G401 (cell line): ENCODE measurements at regions not wholly inside any gene's neighbourhood (a gene's known extent, or its start where the extent isn't known, plus 50 kb on each side); places are given as distances from the start of the nearest gene placed in this dataset.
"Not testable (repeated sequence)": the region's sequence is repeated elsewhere in the genome, so short reads cannot be mapped to it uniquely, and the experiment has no call there.

Experiments
- DNase-seq: peaks from one replicate; pipeline ENCODE4 v3.0.0-alpha.2; 2015; ENCODE audit warnings: low spot score
- in situ Hi-C: cut with HindIII; loops from 2 replicates; pipeline ENCODE4 v1.10.0; 2016; ENCODE audit warnings: low sequenced_read_pairs, mixed read lengths

DNA sequence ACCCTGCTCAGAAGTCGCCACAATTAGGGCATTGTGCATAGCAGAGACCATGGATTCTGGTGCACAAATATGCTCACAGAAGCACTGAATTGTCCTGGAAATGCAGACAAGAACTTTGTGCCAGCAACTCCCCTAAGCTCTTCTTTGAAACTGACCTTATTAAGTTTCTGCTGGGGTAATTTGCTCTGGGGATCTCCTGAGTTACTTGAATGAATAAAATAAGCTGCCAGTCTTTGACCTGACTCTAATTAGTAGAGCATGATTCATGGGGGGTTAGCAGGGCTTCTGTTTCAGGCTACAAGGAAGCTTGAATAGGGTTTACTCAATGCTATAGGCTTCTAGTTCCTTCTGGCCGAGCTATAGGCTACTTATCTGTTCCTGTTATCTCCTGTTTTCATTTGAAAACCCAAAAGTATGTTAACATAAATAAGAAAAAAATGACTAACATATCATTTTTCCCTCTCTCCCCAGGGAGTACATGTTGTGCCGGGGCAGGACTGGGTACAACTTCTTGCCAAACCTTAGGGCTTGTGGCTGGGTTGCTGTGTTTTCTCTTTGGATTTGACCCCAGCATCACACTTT, 169.0 kb upstream of the TMEM229A start:
- no peak for DNase-seq
- in situ Hi-C loops = no loop called here

- in situ Hi-C loops = no loop called here
- DNase-seq = no peak
These were observed 163.7 kb upstream of the TMEM229A start for GRCh38 chr7:124196519-124196918.

GRCh38 chr7:124192885-124193284, 160.0 kb upstream of the TMEM229A start:
- in situ Hi-C loops = no loop called here
- DNase-seq = no peak

DNA sequence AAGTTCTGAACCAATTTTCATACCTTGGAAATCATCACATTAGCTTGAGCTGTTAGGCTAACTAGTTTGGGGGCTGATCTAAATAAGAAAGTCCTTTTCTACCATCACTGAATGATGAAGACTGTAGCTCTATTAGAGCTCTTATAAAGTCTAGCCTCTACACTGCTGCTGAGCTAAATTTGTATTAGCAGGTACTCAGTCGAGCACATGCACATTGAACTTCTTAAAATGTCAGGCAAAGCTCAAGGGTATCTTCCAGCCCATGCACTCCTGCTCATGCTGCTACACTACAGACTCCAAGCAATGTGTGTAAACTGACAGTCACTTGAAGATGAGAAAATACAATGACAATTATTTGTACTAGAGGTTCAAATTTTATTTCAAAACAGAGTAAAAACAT, 158.8 kb upstream of the TMEM229A start:
- in situ Hi-C loops = no loop called here
- DNase-seq = no peak

DNA sequence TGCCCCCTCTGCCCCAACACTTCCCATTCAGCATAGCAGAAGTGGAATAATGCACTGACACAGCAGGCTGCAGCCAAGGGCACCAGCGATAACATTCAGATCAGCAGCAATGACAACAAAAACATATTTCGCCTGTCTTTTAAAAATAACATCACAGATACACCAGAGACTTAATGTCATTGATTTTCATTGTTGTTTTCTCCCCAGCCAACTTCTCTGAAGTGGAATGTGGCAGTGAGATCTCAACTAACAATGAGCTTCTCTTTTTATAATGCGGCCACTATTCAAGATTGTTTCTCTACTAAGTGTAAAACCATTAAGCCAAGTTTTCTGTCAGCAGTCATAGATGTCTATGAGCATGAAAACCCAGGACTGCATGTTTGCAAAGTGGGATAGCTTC, 158.2 kb upstream of the TMEM229A start:
- DNase-seq = no peak
- in situ Hi-C loops = no loop called here

GRCh38 chr7:124188576-124188975, 155.7 kb upstream of the TMEM229A start:
- DNase-seq = no peak
- in situ Hi-C loops = no loop called here

DNA sequence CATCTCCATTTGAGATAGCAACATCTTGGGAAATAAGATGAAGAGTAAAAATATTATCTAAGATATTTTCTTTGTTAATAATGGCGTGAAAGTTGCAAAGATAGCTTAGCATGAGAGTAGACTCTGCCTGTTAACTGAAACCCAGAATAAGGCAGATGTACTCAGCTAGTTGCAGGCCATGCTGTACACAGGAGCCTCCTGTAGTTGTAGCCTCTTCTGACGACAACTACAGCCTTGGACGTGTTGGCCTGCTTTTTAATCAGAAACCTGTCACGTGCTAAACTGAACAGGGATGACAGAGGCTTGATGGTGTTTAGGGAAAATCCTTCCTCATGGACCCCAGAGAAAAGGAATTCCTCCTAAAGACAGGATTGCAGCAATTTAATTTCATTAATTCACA, 155.1 kb upstream of the TMEM229A start:
- in situ Hi-C loops = no loop called here
- no peak for DNase-seq

DNA sequence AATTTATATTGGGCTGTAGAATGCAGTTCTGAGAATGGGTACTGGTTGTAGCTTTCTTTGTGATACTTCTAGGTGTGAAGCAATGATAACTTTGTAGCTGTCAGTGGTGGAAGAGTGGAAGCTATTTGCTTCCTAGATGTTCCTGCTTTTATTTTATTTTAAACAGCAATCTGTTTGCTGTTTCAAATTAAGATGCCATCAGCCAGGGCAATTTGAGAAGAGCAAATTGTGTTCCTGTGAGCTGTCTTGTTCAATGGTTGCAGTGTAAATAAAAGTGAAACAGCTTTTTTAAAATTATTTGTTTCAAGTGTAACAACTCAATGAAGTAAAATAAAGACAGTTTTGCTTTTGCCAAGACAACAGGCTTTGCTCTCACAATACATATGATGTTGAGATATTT, 150.8 kb upstream of the TMEM229A start:
- in situ Hi-C loops = no loop called here
- no peak for DNase-seq

GRCh38 chr7:124179641-124180040, 146.8 kb upstream of the TMEM229A start:
- in situ Hi-C loops = no loop called here
- no peak for DNase-seq

DNA sequence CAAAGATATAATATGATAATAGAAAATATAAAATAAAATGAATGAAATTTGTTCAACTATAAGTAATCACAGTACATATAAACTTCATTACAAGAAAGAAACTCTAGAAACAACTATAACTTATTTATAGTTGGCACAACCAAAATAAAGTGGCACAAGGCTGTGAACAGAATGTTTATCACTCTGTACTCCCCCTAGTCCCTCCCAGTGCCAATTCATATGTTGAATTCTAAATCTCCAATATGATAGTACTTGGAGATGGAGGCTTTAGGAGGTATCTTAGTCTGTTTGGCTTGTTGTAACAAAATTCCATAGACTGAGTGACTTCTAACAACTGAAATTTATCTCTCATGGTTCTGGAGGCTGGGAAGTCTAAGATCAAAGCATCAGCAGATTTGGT, 145.0 kb upstream of the TMEM229A start:
- in situ Hi-C loops = no loop called here
- no peak for DNase-seq

DNA sequence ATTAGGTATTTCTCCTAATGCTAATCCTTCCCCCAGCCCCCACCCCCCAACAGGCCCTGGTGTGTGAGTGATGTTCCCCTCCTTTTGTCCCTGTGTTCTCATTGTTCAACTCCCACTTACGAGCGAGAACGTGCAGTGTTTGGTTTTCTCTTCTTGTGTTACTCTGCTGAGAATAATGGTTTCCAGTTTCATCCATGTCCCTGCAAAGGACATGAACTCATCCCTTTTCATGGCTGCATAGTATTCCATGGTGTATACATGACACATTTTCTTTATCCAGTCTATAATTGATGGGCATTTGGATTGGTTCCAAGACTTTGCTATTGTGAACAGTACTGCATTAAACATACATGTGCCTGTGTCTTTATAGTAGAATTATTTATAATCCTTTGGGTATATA, 138.9 kb upstream of the TMEM229A start:
- DNase-seq, in situ Hi-C loops: not testable (repeated sequence)

GRCh38 chr7:124171068-124171467, 138.2 kb upstream of the TMEM229A start:
- no peak for DNase-seq
- in situ Hi-C loops = no loop called here

- no peak for DNase-seq
- in situ Hi-C loops = no loop called here
These were observed 135.7 kb upstream of the TMEM229A start for GRCh38 chr7:124168616-124169015.

GRCh38 chr7:124162667-124163066, 129.8 kb upstream of the TMEM229A start:
- in situ Hi-C loops = no loop called here

GRCh38 chr7:124155432-124156022, 122.7 kb upstream of the TMEM229A start:
- in situ Hi-C loops = no loop called here
- peak; percentile 60 for DNase-seq

More at GRCh38 chr7:124162667-124163066, 129.8 kb upstream of the TMEM229A start:
- DNase-seq = no peak

- DNase-seq = peak; percentile 42
- in situ Hi-C loops = no loop called here
These were observed 120.2 kb upstream of the TMEM229A start for GRCh38 chr7:124152859-124153692.

DNA sequence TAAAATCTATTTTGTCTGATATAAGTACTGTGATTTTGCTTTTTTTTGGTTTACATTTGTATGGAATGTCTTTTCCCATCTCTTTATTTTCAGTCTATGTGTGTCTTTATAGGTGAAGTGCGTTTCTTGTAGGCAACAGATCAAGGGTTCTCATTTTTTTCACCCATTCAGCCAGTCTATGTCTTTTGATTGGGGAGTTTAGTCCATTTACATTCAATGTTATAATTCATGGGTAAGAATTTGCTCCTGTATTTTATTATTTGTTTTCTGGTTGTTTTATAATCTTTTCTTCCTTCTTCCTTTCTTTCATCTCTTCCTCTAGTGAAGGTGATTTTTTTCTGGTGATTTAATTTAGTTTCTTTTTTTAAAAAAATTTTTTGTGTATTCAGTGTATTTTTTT, 104.8 kb upstream of the TMEM229A start:
- in situ Hi-C loops = no loop called here
- no peak for DNase-seq

DNA sequence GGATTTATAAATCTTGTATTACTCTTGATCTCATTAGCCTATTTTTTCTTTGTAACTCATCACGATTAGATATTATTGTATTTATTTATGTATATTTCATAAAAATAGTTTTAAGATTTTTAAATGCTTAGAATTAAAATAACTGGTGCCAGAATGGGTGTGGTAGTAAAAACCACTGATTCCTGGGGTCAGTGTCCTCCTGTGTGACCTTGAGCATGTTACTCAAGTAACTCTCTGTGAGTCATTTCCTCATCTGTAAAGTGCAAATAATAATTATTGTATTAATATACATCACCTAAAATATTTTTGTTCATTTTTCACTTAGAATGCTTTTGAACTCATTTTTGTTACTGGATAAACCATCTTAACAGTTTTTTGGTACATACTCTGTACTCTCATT, 91.3 kb upstream of the TMEM229A start:
- in situ Hi-C loops = no loop called here
- DNase-seq = no peak

GRCh38 chr7:124120911-124121310, 88.0 kb upstream of the TMEM229A start:
- in situ Hi-C loops = no loop called here
- no peak for DNase-seq

DNA sequence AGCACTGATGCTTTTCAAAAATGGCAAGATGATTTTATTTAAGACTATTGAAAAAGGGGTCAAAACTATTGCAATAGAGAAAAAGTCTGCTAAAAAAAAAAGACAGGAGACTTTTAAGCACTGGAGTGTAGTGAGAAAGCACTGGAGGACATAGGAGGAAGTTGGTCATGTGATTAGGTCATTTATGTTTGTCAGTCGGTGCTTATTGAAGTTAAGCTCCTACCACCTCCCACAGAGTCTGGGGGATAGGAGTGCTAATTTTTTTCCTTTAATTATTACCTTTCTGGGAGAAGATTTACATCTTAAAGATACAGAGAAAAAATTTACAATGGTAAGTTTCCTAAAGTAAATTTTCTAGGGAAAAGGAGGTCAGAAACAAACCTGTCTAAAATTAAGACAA, 80.2 kb upstream of the TMEM229A start:
- in situ Hi-C loops = no loop called here
- no peak for DNase-seq

GRCh38 chr7:124106575-124106974, 73.7 kb upstream of the TMEM229A start:
- no peak for DNase-seq
- in situ Hi-C loops = no loop called here
